Endothelial cell of umbilical vein (primary cell): ENCODE measurements at regions not wholly inside any gene's neighbourhood (a gene's known extent, or its start where the extent isn't known, plus 50 kb on each side); places are given as distances from the start of the nearest gene placed in this dataset.

Experiments used
- BruUV-seq: library from RNA; stranded (reverse); fragments of 400-500 nt; replicated peaks from 2 replicates; lab custom pipeline; 2021; lab: Mats Ljungman, UMichigan
- CTCF ChIA-PET: fragments of 300-600, 350-600 bp; sonication (Branson Sonifier 250); formaldehyde crosslinking; loops from one replicate; lab custom pipeline; 2021; ENCODE audit warnings: antibody characterized with exemption, inconsistent platforms; lab: Charles Lee
- POLR2A ChIA-PET: fragments of 300-600, 350-600 bp; sonication (Branson Sonifier 250); formaldehyde crosslinking; loops from one replicate; lab custom pipeline; 2021; ENCODE audit warnings: antibody characterized with exemption, inconsistent platforms; lab: Charles Lee
- DNase-seq: peaks from one replicate; pipeline ENCODE4 v3.0.0-alpha.2; 2011; ENCODE audit warnings: low read depth, low spot score
- FAIRE-seq: peaks from 2 replicates; lab custom pipeline; 2011; peaks lifted over from hg19 to GRCh38; lab: Jason Lieb, UNC
- H2AFZ ChIP-seq: 2 replicates; pipeline ENCODE4 v1.6.0; 2012; ENCODE audit warnings: low read depth, low read length, control low read depth, inconsistent platforms
- H3K27ac ChIP-seq: 2 replicates; pipeline ENCODE4 v1.5.1; 2011; ENCODE audit warnings: low read depth, mild to moderate bottlenecking, control low read depth, low read length, moderate library complexity; ENCODE audit not compliant: insufficient read depth
- H3K27me3 ChIP-seq, 2 experiments: 2 replicates each; pipeline versions ENCODE4 v1.6.0 to v1.6.1; 2011; ENCODE audit warnings: low read length in 2 of 2, mixed read lengths in 1 of 2; ENCODE audit not compliant: control insufficient read depth in 2 of 2, insufficient read depth in 2 of 2
- H3K36me3 ChIP-seq, 2 experiments: 2 replicates in 1 of 2; 3 replicates in 1 of 2; pipeline ENCODE4 v1.5.1; 2011; ENCODE audit warnings: low read length in 2 of 2, mild to moderate bottlenecking in 1 of 2, moderate library complexity in 1 of 2; ENCODE audit not compliant: control insufficient read depth in 2 of 2, insufficient read depth in 2 of 2; ENCODE audit errors: extremely low read depth in 1 of 2
- H3K4me1 ChIP-seq: 3 replicates; pipeline ENCODE4 v1.5.1; 2011; ENCODE audit warnings: mild to moderate bottlenecking, low read length; ENCODE audit not compliant: control insufficient read depth, insufficient read depth; ENCODE audit errors: extremely low read depth
- H3K4me2 ChIP-seq: 2 replicates; pipeline ENCODE4 v1.6.1; 2011; ENCODE audit warnings: low read length, control low read depth, mixed read lengths; ENCODE audit not compliant: insufficient read depth
- H3K4me3 ChIP-seq, 3 experiments: fragments of 200-600 bp in 1 of 3; sonication (generic), shearing (Covaris generic) in 1 of 3; replicated peaks in 1 of 3; 2 replicates each; pipeline ENCODE4 v1.5.1; 2011 to 2016; ENCODE audit warnings: control low read depth in 3 of 3, low read length in 3 of 3, mild to moderate bottlenecking in 2 of 3, inconsistent platforms in 1 of 3, low read depth in 1 of 3, moderate library complexity in 1 of 3; ENCODE audit not compliant: insufficient read depth in 1 of 3
- H3K79me2 ChIP-seq: 2 replicates; pipeline ENCODE4 v1.6.0; 2012; ENCODE audit warnings: low read length, inconsistent platforms; ENCODE audit not compliant: control insufficient read depth, insufficient read depth
- H3K9ac ChIP-seq: replicated peaks from 2 replicates; pipeline ENCODE3; 2011; ENCODE audit warnings: low read length, control low read depth; ENCODE audit not compliant: insufficient read depth; ENCODE audit errors: extremely low read depth
- H3K9me1 ChIP-seq: replicated peaks from 3 replicates; pipeline ENCODE4 v1.6.0; 2011; ENCODE audit warnings: mild to moderate bottlenecking, low read length; ENCODE audit not compliant: control insufficient read depth, insufficient read depth; ENCODE audit errors: extremely low read depth
- H3K9me3 ChIP-seq: replicated peaks from 2 replicates; pipeline ENCODE4 v1.5.1; 2012; ENCODE audit warnings: low read length, inconsistent platforms; ENCODE audit not compliant: control insufficient read depth, insufficient read depth
- H4K20me1 ChIP-seq: replicated peaks from 2 replicates; pipeline ENCODE3; 2011; ENCODE audit warnings: mild to moderate bottlenecking, low read length; ENCODE audit not compliant: control insufficient read depth, insufficient read depth; ENCODE audit errors: extremely low read depth
- CTCF ChIP-seq, 2 donors: IDR thresholded peaks; 1 replicate in 1 of 2; 2 replicates in 1 of 2; pipeline ENCODE4 v1.5.1; 2011; ENCODE audit warnings: low read length in 2 of 2, mild to moderate bottlenecking in 2 of 2, moderate library complexity in 2 of 2, control low read depth in 1 of 2, inconsistent platforms in 1 of 2, low read depth in 1 of 2; ENCODE audit not compliant: insufficient read depth in 1 of 2; ENCODE audit errors: extremely low read depth in 1 of 2
- EZH2 ChIP-seq: IDR thresholded peaks from 2 replicates; pipeline ENCODE4 v1.6.1; 2012; ENCODE audit warnings: borderline replicate concordance, low read depth, mild to moderate bottlenecking, moderate library complexity, low read length, inconsistent platforms; ENCODE audit not compliant: severe bottlenecking
- FOS ChIP-seq: IDR thresholded peaks from 2 replicates; pipeline ENCODE4 v1.6.1; 2011; ENCODE audit warnings: mild to moderate bottlenecking, low read length, moderate library complexity, borderline replicate concordance; ENCODE audit not compliant: insufficient read depth
- GATA2 ChIP-seq: IDR thresholded peaks from 2 replicates; pipeline ENCODE4 v1.7.0; 2011; ENCODE audit warnings: low read depth, mild to moderate bottlenecking, moderate library complexity, mixed read lengths, low read length; ENCODE audit not compliant: insufficient read length, insufficient read depth
- JUN ChIP-seq: IDR thresholded peaks from 2 replicates; pipeline ENCODE4 v1.6.1; 2011; ENCODE audit warnings: borderline replicate concordance, low read depth; ENCODE audit not compliant: insufficient read length, insufficient read depth
- MAX ChIP-seq: IDR thresholded peaks from 2 replicates; pipeline ENCODE4 v1.6.1; 2011; ENCODE audit not compliant: insufficient read depth, insufficient read length
- MYC ChIP-seq: IDR thresholded peaks from one replicate; pipeline ENCODE4 v1.6.1; 2011; ENCODE audit warnings: mild to moderate bottlenecking, low read depth, low read length
- POLR2A ChIP-seq: IDR thresholded peaks from 2 replicates; pipeline ENCODE4 v1.6.1; 2012; ENCODE audit warnings: low read depth, mild to moderate bottlenecking, control low read depth, low read length
- POLR2AphosphoS5 ChIP-seq: IDR thresholded peaks from 2 replicates; pipeline ENCODE4 v1.6.1; 2012; ENCODE audit warnings: low read depth, mild to moderate bottlenecking, control low read depth, low read length, moderate library complexity; ENCODE audit not compliant: insufficient read depth
- dilution Hi-C: fragments of 300-500 bp; cut with MboI; formaldehyde crosslinking; loops from one replicate; pipeline ENCODE4 v1.15.0; 2019; ENCODE audit warnings: low sequenced_read_pairs; ENCODE audit not compliant: extremely low pct_ligation_motif_present
- intact Hi-C: fragments of 100-400 bp; cut with micrococcal nuclease; formaldehyde crosslinking; loops from one replicate; pipeline ENCODE4 v1.10.0; 2022

- POLR2A ChIA-PET, result no interaction called here
- dilution Hi-C loops, result no loop called here
- CTCF ChIA-PET, result no interaction called here
These were observed 669.4 kb downstream of the CPS1 start for GRCh38 chr2:211225784-211226183.

More at GRCh38 chr2:211225784-211226183, 669.4 kb downstream of the CPS1 start:
- Histone ChIP-seq H3K9me1 (no peaks in the 10 kb centered on the region), H3K79me2 (no peaks in the 10 kb centered on the region), H3K9ac (no peak overlapping the region), H3K9me3 (no peaks in the 10 kb centered on the region), H3K36me3 (no peaks in the 10 kb centered on the region), H3K4me2 (no peak overlapping the region), H4K20me1 (no peaks in the 10 kb centered on the region), H3K27ac (no peak overlapping the region), H3K27me3 (no peaks in the 10 kb centered on the region), H3K4me3 (no peak overlapping the region), H2AFZ (no peak overlapping the region), H3K4me1 (no peaks in the 10 kb centered on the region)
- TF ChIP-seq POLR2AphosphoS5 (no peak), MYC (no peak), GATA2 (no peak), POLR2A (no peak), JUN (no peak), MAX (no peak), CTCF (IDR thresholded peaks at IDR 0.05; ENCODE audit: extremely low read depth in 1 of 2, insufficient read depth in 1 of 2, low read depth in 1 of 2, low read length in 2 of 2) (no peak), FOS (no peak), EZH2 (no peak)
- no peak for FAIRE-seq
- BruUV-seq, result no TSS peak
- intact Hi-C loops, result no loop called here
- DNase-seq, result no peak
